Fibroblast of the aortic adventitia (primary cell): ENCODE measurements at regions not wholly inside any gene's neighbourhood (a gene's known extent, or its start where the extent isn't known, plus 50 kb on each side); places are given as distances from the start of the nearest gene placed in this dataset.

Experiments
- DNase-seq: peaks from one replicate; pipeline ENCODE4 v3.0.0-alpha.2; 2010; ENCODE audit warnings: low read depth
- H3K4me3 ChIP-seq: 2 replicates; pipeline ENCODE4 v1.5.1; 2011; ENCODE audit warnings: low read depth, mild to moderate bottlenecking, control low read depth, low read length, moderate library complexity
- CTCF ChIP-seq: IDR thresholded peaks from 2 replicates; pipeline ENCODE4 v1.5.1; 2011; ENCODE audit warnings: mild to moderate bottlenecking, low read length, control low read depth, inconsistent platforms; ENCODE audit not compliant: insufficient read depth

GRCh38 chr7:98500764-98501163 lies 99.9 kb upstream of the BAIAP2L1 start:
- H3K4me3 ChIP-seq: no peak overlapping the region
- TF ChIP-seq CTCF: no peak
- DNase-seq: no peak

GRCh38 chr7:98496618-98497017 lies 95.7 kb upstream of the BAIAP2L1 start:
- no peak overlapping the region for H3K4me3 ChIP-seq
- no peak for TF ChIP-seq CTCF

GRCh38 chr7:98495200-98495955 lies 94.5 kb upstream of the BAIAP2L1 start:
- no peak for TF ChIP-seq CTCF
- no peak for DNase-seq
- no peak overlapping the region for H3K4me3 ChIP-seq

More at GRCh38 chr7:98496618-98497017, 95.7 kb upstream of the BAIAP2L1 start:
- no peak for DNase-seq

- no peak for TF ChIP-seq CTCF
- no peak overlapping the region for H3K4me3 ChIP-seq
- no peak for DNase-seq
Observed at GRCh38 chr7:98493030-98493778, 92.3 kb upstream of the BAIAP2L1 start.

- DNase-seq: no peak
- H3K4me3 ChIP-seq: no peak overlapping the region
- no peak for TF ChIP-seq CTCF
Observed at GRCh38 chr7:98488167-98488566, 87.3 kb upstream of the BAIAP2L1 start.

- H3K4me3 ChIP-seq: no peak overlapping the region
- no peak for TF ChIP-seq CTCF
- no peak for DNase-seq
Observed at GRCh38 chr7:98483964-98484545, 83.2 kb upstream of the BAIAP2L1 start.
